K562 (cell line): ENCODE measurements at regions not wholly inside any gene's neighbourhood (a gene's known extent, or its start where the extent isn't known, plus 50 kb on each side); places are given as distances from the start of the nearest gene placed in this dataset.

Experiments used
- ATAC-seq: fragments of 200-7000 bp; cut with Tn5 transposase; 3 replicates; pipeline ENCODE4 v1.9.1; 2020; ENCODE audit warnings: moderate library complexity
- BruUV-seq: library from RNA; stranded (reverse); fragments of 400-500 nt; replicated peaks from 2 replicates; lab custom pipeline; 2021; lab: Mats Ljungman, UMichigan
- CTCF ChIA-PET: fragments of 300-600 bp; formaldehyde crosslinking; extraction: SDS; loops from one replicate; lab custom pipeline; 2021; ENCODE audit warnings: low intra/inter-chr PET ratio; lab: Yijun Ruan, JAX
- POLR2A ChIA-PET: fragments of 300-600, 350-650 bp; sonication (Branson Sonifier 250); formaldehyde crosslinking; extraction: SDS; loops from one replicate; lab custom pipeline; 2021; ENCODE audit warnings: antibody characterized with exemption, inconsistent platforms; lab: Yijun Ruan, JAX
- DNase-seq, 4 experiments: peaks; one replicate each; pipeline versions ENCODE4 v3.0.0 to v3.0.0-alpha.2; 2011 to 2018; ENCODE audit warnings: low spot score in 3 of 4, mixed read lengths in 3 of 4; ENCODE audit errors: extremely low read depth in 1 of 4
- FAIRE-seq: peaks from 2 replicates; lab custom pipeline; 2011; peaks lifted over from hg19 to GRCh38; lab: Jason Lieb, UNC
- H2AFZ ChIP-seq: 2 replicates; pipeline ENCODE4 v1.6.0; 2011; ENCODE audit warnings: low read depth, low read length, control low read depth, inconsistent platforms
- H3K27ac ChIP-seq: fragments of 200-600 bp; 3 replicates; pipeline ENCODE4 v1.8.0; 2011; ENCODE audit warnings: low read depth, mild to moderate bottlenecking, control low read depth, inconsistent platforms, low read length, moderate library complexity, mixed read lengths; ENCODE audit errors: extremely low read depth
- H3K27me3 ChIP-seq, 2 experiments: fragments of 300-600 bp in 1 of 2; 2 replicates in 1 of 2; 3 replicates in 1 of 2; pipeline versions ENCODE4 v1.6.0 to v1.8.0; 2011; ENCODE audit warnings: inconsistent platforms in 2 of 2, low read length in 2 of 2, mild to moderate bottlenecking in 1 of 2, mixed read lengths in 1 of 2, moderate library complexity in 1 of 2; ENCODE audit not compliant: control insufficient read depth in 2 of 2, insufficient read depth in 2 of 2
- H3K36me3 ChIP-seq: fragments of 300-600 bp; 3 replicates; pipeline ENCODE4 v1.8.0; 2011; ENCODE audit warnings: mild to moderate bottlenecking, low read length, inconsistent platforms; ENCODE audit not compliant: control insufficient read depth, insufficient read depth
- H3K4me1 ChIP-seq, 2 experiments: fragments of 200-600 bp in 1 of 2; replicated peaks in 1 of 2; 2 replicates in 1 of 2; 3 replicates in 1 of 2; pipeline versions ENCODE4 v1.5.1 to v1.8.0; 2011; ENCODE audit warnings: inconsistent platforms in 2 of 2, low read length in 2 of 2, mild to moderate bottlenecking in 1 of 2, mixed read lengths in 1 of 2, moderate library complexity in 1 of 2; ENCODE audit not compliant: control insufficient read depth in 2 of 2, insufficient read depth in 2 of 2
- H3K4me2 ChIP-seq: 2 replicates; pipeline ENCODE4 v1.6.1; 2011; ENCODE audit warnings: low read length, control low read depth, inconsistent platforms, mixed read lengths; ENCODE audit not compliant: insufficient read depth
- H3K4me3 ChIP-seq: fragments of 200-600 bp; sonication (generic), shearing (Covaris generic); 2 replicates; pipeline ENCODE4 v1.5.1; 2016; ENCODE audit warnings: control low read depth, inconsistent platforms
- H3K79me2 ChIP-seq: fragments of 200-600 bp; 3 replicates; pipeline ENCODE4 v1.8.0; 2011; ENCODE audit warnings: low read length, inconsistent platforms; ENCODE audit not compliant: control insufficient read depth, insufficient read depth
- H3K9ac ChIP-seq, 2 experiments: 2 replicates each; pipeline versions ENCODE4 v1.6.0 to v1.6.1; 2011; ENCODE audit warnings: low read depth in 2 of 2, low read length in 2 of 2, control low read depth in 1 of 2, inconsistent platforms in 1 of 2, mild to moderate bottlenecking in 1 of 2, mixed read lengths in 1 of 2; ENCODE audit not compliant: insufficient read depth in 1 of 2
- H3K9me1 ChIP-seq: one replicate; pipeline ENCODE4 v1.6.0; 2011; ENCODE audit warnings: inconsistent platforms, mild to moderate bottlenecking, low read length, moderate library complexity; ENCODE audit not compliant: control insufficient read depth, insufficient read depth
- H3K9me3 ChIP-seq: replicated peaks from 2 replicates; pipeline ENCODE4 v1.5.1; 2011; ENCODE audit warnings: low read depth, low read length, inconsistent platforms; ENCODE audit not compliant: control insufficient read depth, insufficient read depth
- H4K20me1 ChIP-seq: replicated peaks from 2 replicates; pipeline ENCODE4 v1.6.1; 2011; ENCODE audit warnings: low read length, inconsistent platforms, mixed read lengths; ENCODE audit not compliant: control insufficient read depth, insufficient read depth
- BACH1 ChIP-seq: fragments of 200-800 bp; sonication (Bioruptor generic); IDR thresholded peaks from 2 replicates; pipeline ENCODE4 v1.6.1; 2016; ENCODE audit warnings: missing genetic modification characterization, missing compliant biosample characterization
- ELK1 ChIP-seq: sonication (generic); formaldehyde crosslinking; IDR thresholded peaks from 2 replicates; pipeline ENCODE4 v1.8.1; 2022; ENCODE audit warnings: missing genetic modification reagents
- HNRNPH1 ChIP-seq: fragments of 200-400 bp; formaldehyde crosslinking; optimal IDR thresholded peaks from 2 replicates; pipeline ENCODE3; 2017; ENCODE audit warnings: low read depth, mild to moderate bottlenecking, low read length, moderate library complexity
- KDM1A ChIP-seq, 2 experiments: fragments of 450-650 bp; IDR thresholded peaks; 2 replicates each; pipeline ENCODE4 v1.6.1; 2016; ENCODE audit warnings: mild to moderate bottlenecking in 2 of 2
- KLF1 ChIP-seq: fragments of 450-650 bp; IDR thresholded peaks from 2 replicates; pipeline ENCODE4 v1.6.1; 2016; ENCODE audit warnings: missing genetic modification characterization, missing compliant biosample characterization
- MBD2 ChIP-seq: sonication (generic); IDR thresholded peaks from 2 replicates; pipeline ENCODE4 v1.6.1; 2016; ENCODE audit warnings: low read depth, borderline replicate concordance
- MTA1 ChIP-seq: fragments of 450-650 bp; IDR thresholded peaks from 2 replicates; pipeline ENCODE4 v1.6.1; 2017; ENCODE audit warnings: borderline replicate concordance
- NCOA4 ChIP-seq: fragments of 450-650 bp; IDR thresholded peaks from 2 replicates; pipeline ENCODE4 v1.6.1; 2018; ENCODE audit warnings: mild to moderate bottlenecking; ENCODE audit not compliant: partially characterized antibody
- SOX6 ChIP-seq: fragments of 450-650 bp; IDR thresholded peaks from 2 replicates; pipeline ENCODE4 v1.6.1; 2014; ENCODE audit warnings: mild to moderate bottlenecking
- TGIF2 ChIP-seq: sonication (generic); formaldehyde crosslinking; IDR thresholded peaks from 2 replicates; pipeline ENCODE4 v1.8.1; 2022; ENCODE audit warnings: mild to moderate bottlenecking, missing genetic modification reagents, moderate library complexity
- VEZF1 ChIP-seq: fragments of 200-800 bp; sonication (Bioruptor generic); IDR thresholded peaks from 2 replicates; pipeline ENCODE4 v1.6.1; 2017; ENCODE audit warnings: missing genetic modification characterization, missing compliant biosample characterization
- ZBTB2 ChIP-seq: fragments of 450-650 bp; IDR thresholded peaks from 2 replicates; pipeline ENCODE4 v1.6.1; 2016; ENCODE audit warnings: antibody characterized with exemption
- ZNF239 ChIP-seq: fragments of 250-450 bp; sonication (Bioruptor Pico); IDR thresholded peaks from 2 replicates; pipeline ENCODE4 v1.4.0; 2020; ENCODE audit warnings: mild to moderate bottlenecking
- ZNF75A ChIP-seq: fragments of 450-650 bp; formaldehyde crosslinking; IDR thresholded peaks from 2 replicates; pipeline ENCODE4 v1.4.0; 2020; ENCODE audit warnings: mild to moderate bottlenecking
- WGBS: fragments of 100-300 bp; shearing (Covaris generic); methylation state at CpG from one replicate; pipeline ENCODE4 v1.1.6; 2016; ENCODE audit warnings: low coverage, mixed read lengths; ENCODE audit not compliant: insufficient coverage; ENCODE audit errors: missing lambda C conversion rate; 5-methylcytosine and 5-hydroxymethylcytosine counted together
- in situ Hi-C: fragments of 300-500 bp; cut with MboI; formaldehyde crosslinking; loops from 4 replicates; pipeline ENCODE4 v1.15.0; 2018; ENCODE audit warnings: inconsistent platforms, mixed read lengths
- intact Hi-C: fragments of 100-400 bp; cut with micrococcal nuclease; formaldehyde crosslinking; loops from 2 replicates; pipeline ENCODE4 v1.14.2; 2022
- TF ChIP-seq, protein P1 (sequence below): IDR thresholded peaks from 3 replicates; pipeline ENCODE4 v1.6.1; 2011; ENCODE audit warnings: borderline replicate concordance, mild to moderate bottlenecking; ENCODE audit not compliant: insufficient read length, insufficient read depth
- TF ChIP-seq, protein P2 (sequence below): fragments of 450-650 bp; formaldehyde crosslinking; conservative IDR thresholded peaks from 2 replicates; pipeline ENCODE4 v1.4.0; 2022; ENCODE audit warnings: mild to moderate bottlenecking, missing genetic modification characterization

- TF ChIP-seq KLF1 (tag) (no peak), ZNF75A (CRISPR knock-in tag) (no peak), NCOA4 (no peak), MBD2 (no peak), TGIF2 (CRISPR knock-in tag) (no peak), BACH1 (tag) (no peak), MTA1 (no peak)
- TF ChIP-seq, protein P1, sequence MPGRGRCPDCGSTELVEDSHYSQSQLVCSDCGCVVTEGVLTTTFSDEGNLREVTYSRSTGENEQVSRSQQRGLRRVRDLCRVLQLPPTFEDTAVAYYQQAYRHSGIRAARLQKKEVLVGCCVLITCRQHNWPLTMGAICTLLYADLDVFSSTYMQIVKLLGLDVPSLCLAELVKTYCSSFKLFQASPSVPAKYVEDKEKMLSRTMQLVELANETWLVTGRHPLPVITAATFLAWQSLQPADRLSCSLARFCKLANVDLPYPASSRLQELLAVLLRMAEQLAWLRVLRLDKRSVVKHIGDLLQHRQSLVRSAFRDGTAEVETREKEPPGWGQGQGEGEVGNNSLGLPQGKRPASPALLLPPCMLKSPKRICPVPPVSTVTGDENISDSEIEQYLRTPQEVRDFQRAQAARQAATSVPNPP = no peak
These were observed 61.8 kb downstream of the S1PR1 start (continued) for GRCh38 chr1:101298663-101299062.

- Histone ChIP-seq H3K9me3 (no peaks in the 10 kb centered on the region), H3K27ac (no peak overlapping the region), H3K4me1 (no peaks in the 10 kb centered on the region), H3K4me3 (no peak overlapping the region), H3K79me2 (no peaks in the 10 kb centered on the region), H3K36me3 (no peaks in the 10 kb centered on the region), H3K27me3 (peaks cover 0 to 2% of the 10 kb centered on the region in 2 experiments; a peak in 1 of 5 replicates), H3K9ac (no peak overlapping the region), H2AFZ (no peak overlapping the region), H3K4me2 (no peak overlapping the region), H3K9me1 (no peaks in the 10 kb centered on the region), H4K20me1 (no peaks in the 10 kb centered on the region)
- ATAC-seq (no peak), DNase-seq (no peak), FAIRE-seq (no peak)
- in situ Hi-C loops = no loop called here
- intact Hi-C loops = no loop called here
- WGBS = 5% methylated on average over 4 of the region's 4 CpGs
- BruUV-seq = no TSS peak
- ChIA-PET CTCF (no interaction called here), POLR2A (interaction anchor here (0.5 to 1.0 kb wide), 2 partner anchors 39 to 522 kb away, joined by 3 read pairs; no protein-coding TSS in a partner anchor)
- TF ChIP-seq ZBTB2 (no peak), SOX6 (no peak), ZNF239 (CRISPR knock-in tag) (no peak), VEZF1 (CRISPR knock-in tag) (no peak), ELK1 (CRISPR knock-in tag) (no peak), KDM1A (IDR thresholded peaks at IDR 0.05) (no peak), HNRNPH1 (no peak)
- TF ChIP-seq, protein P2, sequence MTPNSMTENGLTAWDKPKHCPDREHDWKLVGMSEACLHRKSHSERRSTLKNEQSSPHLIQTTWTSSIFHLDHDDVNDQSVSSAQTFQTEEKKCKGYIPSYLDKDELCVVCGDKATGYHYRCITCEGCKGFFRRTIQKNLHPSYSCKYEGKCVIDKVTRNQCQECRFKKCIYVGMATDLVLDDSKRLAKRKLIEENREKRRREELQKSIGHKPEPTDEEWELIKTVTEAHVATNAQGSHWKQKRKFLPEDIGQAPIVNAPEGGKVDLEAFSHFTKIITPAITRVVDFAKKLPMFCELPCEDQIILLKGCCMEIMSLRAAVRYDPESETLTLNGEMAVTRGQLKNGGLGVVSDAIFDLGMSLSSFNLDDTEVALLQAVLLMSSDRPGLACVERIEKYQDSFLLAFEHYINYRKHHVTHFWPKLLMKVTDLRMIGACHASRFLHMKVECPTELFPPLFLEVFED (CRISPR knock-in tag) = no peak
These were observed 62.3 kb downstream of the S1PR1 start for GRCh38 chr1:101299141-101299540.
